M059J (cell line): ENCODE measurements at regions not wholly inside any gene's neighbourhood (a gene's known extent, or its start where the extent isn't known, plus 50 kb on each side); places are given as distances from the start of the nearest gene placed in this dataset.
A peak's percentile ranks its signal among the peaks of the same experiment; 100 is the strongest.

ENCODE experiments used
- DNase-seq: peaks from one replicate; pipeline ENCODE4 v3.0.0-alpha.2; 2012; ENCODE audit warnings: low read depth

DNA sequence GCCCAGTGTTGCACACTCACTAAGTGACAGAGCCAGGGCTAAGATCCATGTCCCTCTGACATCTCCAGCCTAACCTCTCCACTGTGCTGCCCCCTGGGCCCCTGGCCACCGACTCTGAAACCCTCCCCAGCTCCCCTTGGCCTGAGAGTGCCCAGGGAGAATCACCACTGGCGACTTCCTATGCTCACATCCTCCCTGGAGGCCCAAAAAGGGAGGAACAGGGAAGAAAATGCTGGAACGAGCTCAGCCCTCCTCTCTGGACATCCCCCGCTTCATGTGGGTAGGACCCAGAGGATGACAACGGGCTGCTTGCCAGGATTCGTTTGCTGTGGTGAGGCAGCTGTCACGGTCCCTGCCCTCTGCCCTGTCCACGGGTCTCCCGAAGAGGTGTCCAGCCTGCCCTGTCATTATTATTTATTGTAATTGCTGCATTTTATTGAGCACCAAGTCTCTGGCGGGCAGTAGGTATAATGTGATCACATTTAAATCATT is 153.5 kb upstream of the RPL38 start:
- no peak for DNase-seq

DNA sequence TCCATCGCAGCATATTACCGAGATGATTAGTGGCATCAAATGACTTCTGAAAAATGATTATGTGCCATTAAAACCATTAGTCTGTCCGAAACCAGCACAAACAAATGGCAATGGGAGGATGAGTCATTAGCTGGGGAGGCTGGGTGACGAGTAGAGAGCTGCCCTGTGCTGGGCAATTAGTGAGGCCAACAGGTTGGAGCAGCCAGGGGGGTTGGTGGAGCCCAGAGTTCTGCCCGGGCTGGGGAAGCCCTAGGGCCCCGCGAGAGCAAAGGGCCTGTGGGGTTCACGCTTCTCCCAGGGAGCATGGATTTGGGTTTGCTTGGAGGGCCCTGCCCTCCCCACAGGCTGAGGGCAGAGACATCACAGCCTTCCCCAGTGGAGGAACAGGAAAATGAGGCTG is 152.1 kb upstream of the RPL38 start:
- DNase-seq, result peak; percentile 7

DNA sequence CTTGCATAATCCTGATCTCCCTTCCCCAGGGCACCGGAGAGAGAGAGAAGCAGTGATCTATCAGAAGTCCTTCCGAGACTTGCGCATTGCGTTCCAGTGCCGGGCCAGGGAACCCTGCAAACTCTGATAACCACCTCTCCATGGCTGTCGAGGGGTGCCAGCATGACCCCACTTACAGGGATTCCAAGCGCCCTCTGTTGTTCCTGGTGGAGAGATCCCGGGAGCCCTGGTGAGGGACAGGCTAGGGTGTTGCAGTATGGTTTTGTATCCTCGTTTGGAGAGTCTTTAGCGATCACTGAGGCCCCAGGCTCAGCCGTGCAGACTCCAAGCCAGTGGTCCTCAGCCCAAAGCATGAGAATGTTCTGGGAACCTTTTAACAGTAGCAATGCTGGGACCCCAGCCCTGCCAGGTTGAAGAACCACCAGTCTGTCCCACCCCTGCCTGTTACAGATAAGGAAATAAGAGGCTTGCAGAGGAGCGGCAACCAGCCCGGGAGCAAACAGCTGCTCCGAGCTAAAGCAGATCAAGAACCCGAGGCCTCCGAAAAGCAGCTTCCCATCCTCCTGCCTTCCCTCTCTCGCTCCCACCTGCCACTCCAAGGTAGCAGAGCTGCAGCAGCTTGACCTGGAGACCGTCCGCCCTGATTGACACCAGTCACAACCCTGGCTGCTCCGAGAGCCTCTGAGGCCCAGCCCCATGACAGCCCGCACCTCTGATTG is 150.3 kb upstream of the RPL38 start:
- no peak for DNase-seq

DNA sequence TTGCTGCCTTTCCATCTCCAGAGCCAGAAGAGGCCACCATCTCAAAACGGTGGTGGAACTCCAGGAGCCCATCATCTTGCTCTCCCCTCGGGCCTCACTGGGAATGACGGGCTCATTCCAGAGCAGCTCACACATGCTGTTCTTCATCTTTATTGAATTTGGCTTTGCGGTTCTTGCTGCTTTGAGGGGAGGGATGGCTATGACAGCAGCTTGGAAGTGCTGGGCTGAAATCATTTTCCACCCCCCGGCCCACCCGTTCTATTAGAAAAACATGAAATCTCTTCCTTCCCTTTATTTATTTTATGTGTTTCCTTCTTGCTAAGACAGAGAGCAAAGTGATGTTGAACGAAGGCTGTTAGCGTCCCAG is 149.8 kb upstream of the RPL38 start:
- DNase-seq, result no peak

DNA sequence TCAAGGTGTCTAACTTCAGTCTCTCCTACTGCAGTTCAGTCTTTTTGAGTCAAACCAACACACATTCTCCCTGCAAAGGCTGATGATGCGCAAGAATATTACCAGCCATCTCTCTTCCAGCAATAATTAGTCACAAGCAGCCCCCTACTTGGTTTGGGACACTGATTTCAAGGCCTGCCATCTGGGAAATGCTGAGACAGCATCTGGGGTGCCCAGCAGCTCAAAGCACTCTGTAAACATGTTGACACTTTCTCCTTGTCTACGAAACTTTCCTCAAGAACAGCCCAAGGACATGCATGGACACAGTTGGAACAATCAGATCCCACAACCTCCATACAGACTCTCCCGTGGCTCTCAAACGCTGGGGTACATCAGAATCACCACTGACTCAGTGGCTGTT is 149.2 kb upstream of the RPL38 start:
- DNase-seq, result no peak

DNA sequence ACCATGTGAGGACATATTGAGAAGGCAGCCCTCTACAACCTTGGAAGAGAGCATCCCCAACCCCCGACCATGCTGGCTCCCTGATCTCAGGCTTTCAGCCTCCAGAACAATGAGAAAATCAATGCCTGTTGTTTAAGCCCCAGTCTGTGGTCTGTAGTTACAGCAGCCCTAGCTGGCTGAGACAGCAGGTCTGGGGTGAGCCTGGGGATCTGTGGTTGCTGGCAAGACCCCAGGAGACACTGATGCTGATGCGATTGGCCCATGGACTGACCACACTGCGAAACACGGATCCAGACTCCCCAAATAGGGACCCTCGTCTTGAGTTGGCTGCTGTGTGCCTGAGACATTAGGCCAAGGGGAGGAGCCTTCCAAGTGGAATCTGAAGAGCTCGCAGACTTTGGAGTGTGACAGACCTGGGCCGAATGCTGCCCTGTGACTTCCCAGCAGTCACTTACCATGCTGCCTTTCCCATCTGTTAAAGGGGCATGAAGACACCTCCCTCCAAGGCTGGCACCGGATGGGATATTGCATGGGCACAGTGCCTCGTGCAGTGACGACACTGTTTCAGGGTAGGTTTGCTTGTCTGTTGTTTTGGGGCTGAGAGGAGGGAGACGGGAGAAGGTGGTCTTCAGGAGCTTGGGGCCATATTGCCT is 147.8 kb upstream of the RPL38 start:
- no peak for DNase-seq

DNA sequence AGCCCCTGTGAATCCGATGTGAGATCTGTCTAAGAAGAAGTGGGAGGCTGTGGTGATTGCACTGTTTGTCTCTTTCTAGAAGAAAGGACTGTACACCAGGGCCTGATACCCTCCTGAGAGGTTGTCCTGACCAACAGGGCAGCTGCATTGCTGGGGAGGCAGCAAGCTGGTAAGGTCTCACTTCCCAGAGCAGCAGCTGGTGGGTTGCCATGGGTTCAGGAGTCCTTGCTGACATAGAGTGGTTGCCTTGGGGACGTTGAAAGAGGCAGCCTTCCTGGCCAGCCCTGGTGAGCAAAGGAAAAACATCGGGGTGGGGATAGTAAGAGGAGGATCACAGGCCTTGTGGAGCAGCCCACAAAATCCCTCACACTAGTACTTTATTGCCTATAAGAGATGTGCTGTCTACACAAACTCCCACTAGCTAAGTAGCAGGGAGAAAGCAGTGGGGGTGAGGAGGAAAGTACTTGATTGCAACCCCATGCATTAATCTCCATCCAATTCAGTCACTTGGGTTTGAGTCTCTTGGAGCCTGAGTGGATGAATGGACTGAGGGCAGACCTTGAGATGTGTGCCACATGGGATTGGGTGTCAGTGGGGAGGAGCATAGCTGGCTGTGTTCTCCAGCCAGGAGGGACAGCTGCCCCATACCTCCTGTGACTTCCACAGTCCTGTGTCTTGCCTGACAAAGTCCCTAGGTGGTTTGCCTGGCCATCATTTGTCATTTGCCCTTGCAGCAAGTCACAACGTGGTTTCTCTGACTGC is 143.8 kb upstream of the RPL38 start:
- no peak for DNase-seq

DNA sequence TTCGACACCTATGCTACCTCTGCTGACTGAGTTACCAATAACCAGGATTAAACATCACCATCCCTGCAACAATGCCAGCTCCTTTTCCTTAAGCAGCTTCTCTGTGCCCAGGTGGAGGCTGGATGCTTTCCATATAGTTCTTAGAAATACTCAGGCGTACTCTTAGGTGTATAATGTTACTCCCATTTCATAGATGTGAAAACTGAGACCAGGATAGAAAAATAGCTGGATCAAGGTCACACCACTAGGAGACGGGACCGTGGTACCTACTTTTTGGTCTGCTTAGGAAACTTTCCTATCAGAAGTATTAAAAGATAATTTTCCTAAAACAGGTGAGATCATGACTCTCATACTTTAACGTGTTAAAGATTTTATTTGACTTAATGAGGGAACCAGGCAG is 141.7 kb upstream of the RPL38 start:
- DNase-seq, result no peak

DNA sequence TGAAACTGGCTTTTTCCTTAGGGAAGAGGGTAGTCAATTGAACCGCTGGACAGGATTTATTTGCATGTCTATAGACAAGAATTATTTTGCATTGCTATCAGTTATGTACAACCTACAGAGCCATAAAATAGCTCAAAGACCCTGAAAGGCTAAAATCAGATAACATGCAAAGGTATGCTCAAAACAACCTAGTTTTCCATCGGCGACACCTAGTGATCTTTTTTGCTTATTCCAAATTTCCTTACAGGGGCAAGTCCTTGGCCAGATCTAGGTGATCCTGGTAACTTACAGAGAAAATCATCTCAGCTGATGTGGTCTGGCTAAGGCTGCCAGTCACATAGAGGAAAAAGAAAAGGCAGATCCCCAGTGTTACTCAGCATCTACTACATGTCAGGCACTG is 141.2 kb upstream of the RPL38 start:
- no peak for DNase-seq

DNA sequence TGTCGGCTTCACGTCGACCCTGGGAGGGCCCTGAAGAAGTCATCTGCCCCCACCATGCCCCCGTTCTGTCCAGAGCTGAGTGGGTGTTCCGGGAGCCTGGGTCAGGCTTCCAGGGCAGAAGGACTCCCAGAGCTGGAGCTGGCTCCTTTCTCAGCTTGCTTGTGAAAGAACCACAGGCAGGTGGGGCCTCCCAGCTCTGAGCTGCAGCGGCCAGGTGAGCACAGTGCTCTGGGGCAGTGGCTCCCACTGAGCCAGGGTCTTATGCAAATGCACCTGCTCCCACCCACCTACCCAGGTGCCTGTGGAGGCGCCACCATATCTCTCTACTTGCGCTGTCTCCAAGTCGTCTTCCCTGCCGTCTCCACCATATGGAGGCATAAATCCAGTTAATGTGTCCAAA is 140.0 kb upstream of the RPL38 start:
- no peak for DNase-seq

DNA sequence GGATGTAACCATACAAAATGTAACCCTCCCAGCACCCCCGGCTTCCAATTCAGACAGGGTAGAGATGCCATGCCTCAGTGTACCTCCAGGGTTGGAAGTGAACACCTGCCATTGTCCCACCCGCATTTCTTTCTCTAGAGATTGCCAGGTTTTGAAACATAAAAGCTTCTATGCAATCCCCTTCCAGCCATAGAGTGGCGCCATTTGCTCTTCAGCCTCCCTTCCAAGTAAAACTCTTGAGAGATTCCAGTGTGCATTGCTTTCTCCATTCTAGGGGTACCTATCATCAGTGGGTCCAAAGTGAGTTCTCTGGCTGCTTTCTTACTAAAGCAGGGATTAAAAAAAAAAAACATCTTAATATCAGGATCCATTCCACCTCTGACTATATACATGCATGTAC is 133.1 kb upstream of the RPL38 start:
- no peak for DNase-seq

DNA sequence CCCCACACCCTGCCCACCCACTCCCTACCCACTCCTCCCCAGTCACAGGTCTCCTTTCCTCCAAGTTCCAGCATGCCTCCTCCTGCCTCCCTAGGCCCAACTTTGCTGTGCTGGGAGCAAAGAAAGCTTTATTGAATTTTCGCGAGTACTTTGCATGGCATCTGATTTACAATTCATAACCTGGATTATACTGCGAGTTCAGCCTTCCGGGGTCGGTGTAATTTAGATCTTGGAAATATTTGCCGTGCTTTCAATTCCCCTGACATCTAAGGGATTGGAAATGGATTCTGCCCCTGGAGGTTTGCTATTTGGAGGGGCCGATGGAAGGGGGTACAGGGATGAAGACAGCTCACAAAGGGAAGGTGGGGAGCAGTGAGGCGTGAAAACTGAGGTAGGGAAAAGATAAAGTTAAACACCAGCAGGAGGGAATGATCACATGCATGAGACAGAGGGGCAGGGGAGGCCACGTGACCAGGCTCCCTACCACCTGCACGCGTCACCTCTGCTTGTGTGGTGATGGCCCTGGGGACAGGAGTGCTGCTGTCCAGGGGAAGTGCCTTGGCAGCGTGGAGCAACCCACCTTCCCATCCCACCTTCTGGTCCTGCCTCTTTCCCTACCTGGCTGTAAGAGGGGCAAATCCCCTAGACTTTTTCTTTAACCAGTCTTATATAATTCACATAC is 132.3 kb upstream of the RPL38 start:
- no peak for DNase-seq

DNA sequence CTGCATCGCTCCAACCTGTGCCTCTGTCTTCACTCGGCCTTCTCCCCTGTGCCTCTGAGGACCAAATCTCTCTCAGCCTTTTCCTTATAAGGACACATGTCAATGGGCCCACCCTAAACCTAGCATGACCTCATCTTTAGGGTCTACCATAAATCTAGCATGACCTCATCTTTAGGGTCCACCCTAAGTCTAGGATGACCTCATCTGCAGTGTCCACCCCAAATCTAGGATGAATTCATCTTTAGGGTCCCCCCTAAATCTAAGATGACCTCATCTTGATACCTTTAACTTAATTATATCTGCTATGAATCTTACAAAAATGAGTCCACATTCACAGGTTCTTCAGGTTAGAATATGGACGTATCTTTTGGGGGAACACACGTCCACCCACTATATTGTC is 131.1 kb upstream of the RPL38 start:
- no peak for DNase-seq

DNA sequence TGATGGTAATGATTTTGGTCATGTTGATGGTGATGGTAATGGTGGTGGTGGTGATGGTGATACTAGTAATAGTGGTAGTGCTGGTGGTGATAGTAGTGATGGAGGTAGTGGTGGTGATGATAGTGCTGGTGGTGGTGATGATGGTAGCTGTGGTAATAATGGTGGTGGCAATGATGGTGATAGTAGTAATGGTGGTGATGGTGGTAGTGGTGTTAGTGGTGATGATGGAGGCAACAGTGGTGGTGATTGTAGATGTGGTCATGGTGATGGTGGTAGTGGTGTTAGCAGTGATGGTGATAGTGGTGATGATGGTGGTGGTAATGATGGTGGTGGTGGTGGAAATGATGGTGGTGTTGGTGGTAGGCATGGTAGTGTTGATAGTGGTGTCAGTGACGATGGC is 127.0 kb upstream of the RPL38 start:
- DNase-seq, result no peak

DNA sequence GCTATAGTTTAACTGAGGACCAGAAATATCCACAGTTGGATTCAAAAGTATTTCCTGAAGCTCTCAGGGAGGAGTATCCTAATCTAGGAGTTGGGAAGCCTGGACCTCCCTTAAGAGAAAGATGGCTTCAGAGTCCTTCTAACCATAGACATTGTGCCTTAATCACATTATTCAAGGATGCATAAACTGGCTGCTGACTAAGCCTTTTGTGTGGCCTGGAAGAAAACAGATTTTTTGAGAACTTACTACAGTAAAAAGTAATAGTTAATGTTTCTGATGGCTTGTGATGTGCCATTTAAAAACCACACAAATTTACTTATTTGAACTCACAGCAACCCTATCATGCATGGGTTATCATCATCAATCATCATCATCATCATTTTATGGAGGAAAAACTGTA is 126.2 kb upstream of the RPL38 start:
- DNase-seq, result no peak

DNA sequence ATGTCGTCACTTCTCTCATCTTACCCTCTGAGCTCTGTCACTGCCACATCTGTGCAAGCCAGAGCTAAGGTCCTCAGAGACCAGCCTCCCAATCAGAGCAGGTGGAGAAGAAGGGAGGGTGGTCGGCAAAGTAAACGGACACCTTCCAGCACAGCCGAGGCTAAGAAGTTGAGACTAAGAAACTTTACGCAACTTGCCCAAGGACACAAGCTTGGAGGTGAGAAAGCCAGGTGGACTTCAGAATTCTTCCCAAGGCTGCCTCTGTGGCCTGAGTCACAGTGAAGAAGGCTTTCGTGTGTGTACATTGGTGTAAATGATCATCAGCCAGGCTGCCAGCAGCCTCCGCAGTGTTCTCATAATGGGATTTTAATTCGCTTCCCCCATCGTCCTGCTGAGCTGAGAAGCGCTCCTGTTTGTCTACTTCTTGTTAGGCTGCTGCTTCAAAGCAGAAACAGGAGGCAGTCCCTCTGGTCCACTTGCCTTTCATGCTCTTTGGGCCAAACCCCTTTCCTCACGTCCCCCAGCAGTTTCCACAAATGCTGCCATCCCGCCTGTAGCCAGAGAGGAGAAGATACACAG is 125.0 kb upstream of the RPL38 start:
- DNase-seq, result no peak

DNA sequence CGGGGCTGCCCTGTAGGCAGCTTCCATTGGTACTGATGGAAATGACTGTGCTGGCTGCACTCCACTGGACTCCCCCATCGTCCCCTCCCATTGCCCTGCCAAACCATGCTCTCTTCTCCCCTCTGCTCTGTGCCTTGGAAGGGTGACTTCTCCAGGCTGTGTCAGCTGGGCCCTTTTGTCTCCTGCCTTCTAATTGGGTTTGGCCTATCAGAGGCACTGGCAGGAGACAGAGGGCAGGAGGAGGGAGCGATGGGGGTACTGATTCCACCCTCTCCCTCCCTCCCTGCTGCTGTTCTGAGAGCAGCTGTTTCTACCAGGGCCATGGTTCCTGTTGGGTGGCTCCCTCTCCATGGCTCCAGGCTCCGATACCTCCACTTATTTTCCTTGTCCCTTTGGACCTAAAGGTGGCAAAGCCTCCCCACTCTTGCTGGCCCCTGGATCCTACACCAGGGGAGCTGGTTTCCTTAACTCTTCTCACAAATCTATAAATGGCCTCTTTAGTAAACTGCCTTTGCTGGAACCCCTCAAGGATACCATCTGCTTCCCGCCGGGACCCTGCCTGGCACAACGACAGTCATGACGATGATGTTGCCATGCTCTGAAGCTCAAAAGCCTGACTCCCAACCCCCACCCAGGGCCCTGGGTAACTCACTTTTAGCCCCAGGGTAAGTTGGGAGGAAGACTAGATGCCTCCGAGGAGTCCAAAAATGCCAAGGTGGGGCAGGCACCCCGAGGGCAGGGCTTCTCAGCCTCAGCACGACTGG is 123.8 kb upstream of the RPL38 start:
- no peak for DNase-seq

DNA sequence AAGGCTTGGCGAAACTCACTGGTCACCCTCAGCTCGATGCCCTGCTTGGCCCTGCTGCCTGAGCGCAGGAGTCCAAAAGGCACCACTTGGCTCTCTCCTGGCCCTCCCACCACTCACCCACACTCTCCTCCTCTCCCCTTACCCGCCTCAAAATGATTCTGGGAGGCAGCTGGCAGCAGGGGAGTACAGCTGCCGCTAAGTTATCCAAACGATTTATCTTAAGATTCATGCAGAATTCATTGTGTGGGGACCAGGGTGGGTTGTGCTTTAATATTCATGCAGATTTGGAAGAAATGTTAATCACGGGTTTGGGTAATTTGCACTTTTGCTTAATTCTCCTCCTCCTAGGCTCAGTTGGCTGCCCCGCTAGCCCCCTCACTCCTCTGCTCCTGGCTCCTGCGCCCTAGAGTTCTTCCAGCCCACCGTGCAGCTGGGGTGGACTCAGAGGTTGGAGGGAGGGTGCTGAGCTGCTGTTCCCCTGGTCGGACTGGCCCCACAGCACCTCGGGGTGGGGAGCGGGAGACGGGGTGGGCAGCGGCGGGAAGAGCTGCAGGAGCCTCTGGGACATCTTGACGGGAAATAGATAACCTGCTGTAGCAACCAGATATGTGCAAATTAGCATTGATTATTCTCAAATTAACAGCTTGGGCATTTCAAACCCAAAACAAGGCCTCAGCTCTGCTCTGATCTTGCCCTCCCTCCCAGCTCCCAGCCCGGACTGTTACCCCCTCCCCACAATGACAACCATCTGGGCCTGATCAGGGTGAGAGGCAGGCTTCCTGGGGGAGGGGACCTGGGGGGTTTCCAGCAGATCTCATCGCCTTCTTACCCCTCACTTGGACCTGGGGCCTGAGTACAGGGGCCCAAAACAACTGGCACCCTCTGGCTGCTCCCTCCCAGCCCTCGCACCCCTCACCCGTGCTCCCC is 122.6 kb upstream of the RPL38 start:
- DNase-seq, result no peak

DNA sequence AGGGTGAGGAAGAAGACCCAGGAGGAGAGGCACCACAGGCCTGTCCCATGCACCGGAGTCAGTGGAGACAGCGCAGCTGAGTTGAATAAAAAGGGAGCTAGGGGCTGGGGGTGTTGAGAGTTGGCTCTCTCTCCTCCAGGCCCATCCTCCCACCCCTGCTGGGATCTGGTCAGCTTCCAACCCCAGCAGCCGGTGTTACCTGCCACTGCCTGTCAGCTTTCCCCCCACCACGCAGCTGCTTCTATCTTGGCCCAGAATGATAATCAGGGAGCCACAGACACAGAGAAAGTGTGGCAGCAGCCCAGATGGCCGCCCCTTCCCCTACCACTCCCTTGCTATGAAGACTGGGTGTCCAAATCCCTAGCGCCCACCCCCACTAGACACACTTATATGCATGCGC is 120.6 kb upstream of the RPL38 start:
- no peak for DNase-seq

DNA sequence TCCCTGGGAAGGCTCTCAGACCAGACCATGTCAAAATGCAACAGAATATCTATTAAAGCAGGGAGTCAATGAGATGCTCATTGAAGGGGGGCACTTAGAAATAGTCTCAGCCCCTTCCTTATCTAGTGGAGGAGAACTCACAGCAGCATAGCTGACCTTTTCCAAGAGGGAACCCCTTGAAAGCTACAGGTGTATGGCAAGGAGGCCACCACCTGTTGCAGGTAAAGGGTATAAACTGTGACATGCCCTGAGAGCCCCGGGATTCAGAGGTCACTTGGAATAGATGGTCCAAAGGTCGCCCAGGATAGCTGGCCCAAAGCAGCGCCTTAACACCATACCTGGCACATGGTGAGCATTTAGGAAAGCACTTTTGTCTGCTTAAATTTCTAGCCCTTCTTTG is 120.2 kb upstream of the RPL38 start:
- no peak for DNase-seq
